Activated CD8-positive, alpha-beta T cell treated with anti-CD3 and anti-CD28 coated beads for 36 hours (primary cell): ENCODE measurements at regions not wholly inside any gene's neighbourhood (a gene's known extent, or its start where the extent isn't known, plus 50 kb on each side); places are given as distances from the start of the nearest gene placed in this dataset.

Experiments
- ATAC-seq: fragments of 200-7000 bp; cut with Tn5 transposase; one replicate; pipeline ENCODE4 v1.10.0; 2021; ENCODE audit warnings: mild to moderate bottlenecking, moderate library complexity
- CTCF ChIA-PET: fragments of 350-600 bp; sonication (Branson Sonifier 250); formaldehyde crosslinking; loops from one replicate; lab custom pipeline; 2021; ENCODE audit warnings: antibody characterized with exemption; lab: Charles Lee
- POLR2A ChIA-PET: fragments of 350-600 bp; sonication (Branson Sonifier 250); formaldehyde crosslinking; loops from one replicate; lab custom pipeline; 2021; ENCODE audit warnings: antibody characterized with exemption; lab: Charles Lee
- DNase-seq: peaks from one replicate; pipeline ENCODE4 v3.0.0-alpha.2; 2020
- H3K27ac Mint-ChIP-seq: one replicate; pipeline ENCODE4 v1.8.0; 2021; ENCODE audit warnings: mild to moderate bottlenecking, mixed read lengths
- H3K27me3 Mint-ChIP-seq: one replicate; pipeline ENCODE4 v1.8.0; 2021; ENCODE audit warnings: mixed read lengths
- H3K36me3 Mint-ChIP-seq: one replicate; pipeline ENCODE4 v1.8.0; 2021; ENCODE audit warnings: low read depth, mixed read lengths
- H3K4me1 Mint-ChIP-seq: one replicate; pipeline ENCODE4 v1.8.0; 2021; ENCODE audit warnings: low read depth, mixed read lengths
- H3K4me3 Mint-ChIP-seq: one replicate; pipeline ENCODE4 v1.8.0; 2021; ENCODE audit warnings: mild to moderate bottlenecking, moderate library complexity, mixed read lengths
- H3K9me3 Mint-ChIP-seq: one replicate; pipeline ENCODE4 v1.8.0; 2021; ENCODE audit warnings: mixed read lengths
- CTCF ChIP-seq: fragments of 200-600 bp; IDR thresholded peaks from one replicate; pipeline ENCODE4 v1.8.0; 2022; ENCODE audit warnings: antibody characterized with exemption, mild to moderate bottlenecking
- intact Hi-C: fragments of 100-400 bp; cut with micrococcal nuclease; formaldehyde crosslinking; loops from one replicate; pipeline ENCODE4 v1.10.0; 2022

GRCh38 chr13:83350569-83350968, 531.7 kb downstream of the SLITRK1 start:
- no peak for DNase-seq
- no peak for ATAC-seq
- Mint-ChIP-seq H3K9me3 (no peaks in the 10 kb centered on the region), H3K4me1 (no peaks in the 10 kb centered on the region), H3K27me3 (no peaks in the 10 kb centered on the region), H3K4me3 (no peak overlapping the region), H3K36me3 (no peaks in the 10 kb centered on the region), H3K27ac (no peak overlapping the region)
- TF ChIP-seq CTCF, result no peak
- CTCF ChIA-PET, result no interaction called here
- intact Hi-C loops, result no loop called here
- POLR2A ChIA-PET, result no interaction called here

DNA sequence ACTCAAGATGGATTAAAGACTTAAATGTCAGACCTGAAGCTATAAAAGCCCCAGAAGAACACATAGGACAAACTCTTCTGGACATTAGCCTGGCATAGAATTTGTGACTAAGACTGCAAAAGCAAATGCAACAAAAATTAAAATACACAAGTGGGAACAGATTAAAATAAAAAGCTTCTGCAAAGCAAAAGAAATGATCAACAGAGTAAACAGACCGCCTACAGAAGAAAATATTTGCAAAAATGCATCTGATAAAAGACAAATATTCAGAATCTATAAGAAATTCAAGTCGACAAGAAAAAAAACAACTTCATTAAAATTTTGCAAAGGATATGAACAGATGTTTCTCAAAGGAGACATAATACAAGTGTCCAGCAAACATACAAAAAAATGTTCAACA, 537.8 kb downstream of the SLITRK1 start:
- Mint-ChIP-seq H3K9me3 (peaks cover 7% of the 10 kb centered on the region), H3K36me3 (no peaks in the 10 kb centered on the region), H3K27me3 (no peaks in the 10 kb centered on the region), H3K27ac (no peak overlapping the region), H3K4me3 (no peak overlapping the region), H3K4me1 (no peaks in the 10 kb centered on the region)
- CTCF ChIA-PET, result no interaction called here
- intact Hi-C loops, result no loop called here
- POLR2A ChIA-PET, result no interaction called here
- DNase-seq (no peak), ATAC-seq (no peak)
- no peak for TF ChIP-seq CTCF

DNA sequence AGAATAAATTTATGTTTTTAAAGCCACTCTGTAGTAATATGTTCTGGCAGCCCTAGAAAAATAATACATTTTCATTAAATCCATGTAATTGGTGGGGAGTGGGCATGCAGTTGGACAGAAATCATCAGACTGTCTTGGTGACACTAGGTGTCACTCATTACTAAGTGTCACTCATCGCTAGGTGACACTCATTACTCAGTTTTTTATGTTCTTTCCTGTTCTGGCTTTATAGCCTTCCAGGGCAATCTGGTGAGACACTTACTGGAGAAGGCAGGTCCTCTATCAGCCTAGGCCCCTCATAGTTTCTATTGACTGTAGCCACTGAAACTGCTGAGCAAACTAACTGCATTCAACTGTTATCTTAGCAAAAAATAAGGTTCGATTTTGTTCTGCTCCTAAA, 542.1 kb downstream of the SLITRK1 start:
- Mint-ChIP-seq H3K36me3 (no peaks in the 10 kb centered on the region), H3K4me3 (no peak overlapping the region), H3K9me3 (peaks cover 4% of the 10 kb centered on the region), H3K27ac (no peak overlapping the region), H3K4me1 (no peaks in the 10 kb centered on the region), H3K27me3 (no peaks in the 10 kb centered on the region)
- TF ChIP-seq CTCF, result no peak
- ChIA-PET POLR2A (no interaction called here), CTCF (no interaction called here)
- intact Hi-C loops, result no loop called here
- DNase-seq, result no peak
- no peak for ATAC-seq

DNA sequence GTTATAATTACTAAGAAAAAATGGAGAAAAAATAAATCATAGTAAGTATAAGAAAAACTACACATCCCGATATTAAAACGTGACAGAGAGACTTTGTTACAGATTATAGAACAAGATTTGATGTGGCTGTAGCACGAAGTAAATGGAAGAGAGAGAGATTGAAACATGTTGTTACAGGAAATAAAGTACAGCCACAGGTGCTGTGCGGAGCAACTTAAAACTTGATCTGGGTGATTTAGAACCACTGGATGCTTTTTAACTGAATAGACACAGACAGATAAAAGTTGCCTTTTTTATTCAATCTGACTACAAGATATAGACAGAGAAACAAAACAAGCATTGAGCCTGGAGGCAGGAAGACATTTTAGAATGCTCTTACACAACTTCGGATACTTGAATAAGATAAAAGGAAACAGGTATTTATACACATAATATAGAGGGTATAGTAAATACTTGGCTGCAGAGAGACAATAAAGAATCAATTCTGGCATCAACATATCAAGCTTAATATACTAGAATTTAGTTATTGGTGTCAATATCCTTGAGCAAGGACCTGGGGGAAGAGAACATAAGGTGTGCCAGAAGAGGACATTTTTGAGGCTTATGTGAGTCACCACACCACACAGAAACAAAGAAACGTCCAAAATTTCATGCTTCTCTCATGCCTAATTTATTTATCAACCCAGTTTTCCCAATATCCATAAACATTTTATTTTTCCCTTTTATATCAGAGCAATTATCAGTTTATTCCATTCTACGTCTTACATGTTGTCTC, 548.5 kb downstream of the SLITRK1 start:
- CTCF ChIA-PET, result no interaction called here
- TF ChIP-seq CTCF, result no peak
- Mint-ChIP-seq H3K9me3 (peaks cover 7% of the 10 kb centered on the region), H3K4me1 (no peaks in the 10 kb centered on the region), H3K36me3 (no peaks in the 10 kb centered on the region), H3K27ac (no peak overlapping the region), H3K4me3 (no peak overlapping the region), H3K27me3 (no peaks in the 10 kb centered on the region)
- ATAC-seq (no peak), DNase-seq (no peak)
- intact Hi-C loops, result no loop called here
- POLR2A ChIA-PET, result no interaction called here

GRCh38 chr13:83332751-83333150, 549.5 kb downstream of the SLITRK1 start:
- Mint-ChIP-seq H3K9me3 (peaks cover 9% of the 10 kb centered on the region), H3K4me3 (no peak overlapping the region), H3K27ac (no peak overlapping the region), H3K4me1 (no peaks in the 10 kb centered on the region), H3K27me3 (no peaks in the 10 kb centered on the region), H3K36me3 (no peaks in the 10 kb centered on the region)
- TF ChIP-seq CTCF, result no peak
- ATAC-seq, result no peak
- ChIA-PET CTCF (no interaction called here), POLR2A (no interaction called here)
- DNase-seq, result no peak
- intact Hi-C loops, result no loop called here
